Liver (tissue), 7 donors: ENCODE measurements at regions not wholly inside any gene's neighbourhood (a gene's known extent, or its start where the extent isn't known, plus 50 kb on each side); places are given as distances from the start of the nearest gene placed in this dataset.
A peak's percentile ranks its signal among the peaks of the same experiment; 100 is the strongest.
"Not testable (repeated sequence)": the region's sequence is repeated elsewhere in the genome, so short reads cannot be mapped to it uniquely, and the experiment has no call there.

Source experiments
- DNase-seq: peaks from one replicate; pipeline ENCODE4 v3.0.0-alpha.2; 2017; ENCODE audit warnings: low spot score
- H3K27ac ChIP-seq, 2 donors: one replicate each; pipeline ENCODE4 v1.7.0; 2013; ENCODE audit warnings: inconsistent platforms in 2 of 2, low read length in 2 of 2, control low read depth in 1 of 2, low read depth in 1 of 2, mild to moderate bottlenecking in 1 of 2
- H3K27me3 ChIP-seq, 4 donors: one replicate each; pipeline versions ENCODE4 v1.6.1 to v1.7.0; 2013; ENCODE audit warnings: low read length in 3 of 4, inconsistent platforms in 1 of 4, mild to moderate bottlenecking in 1 of 4, moderate library complexity in 1 of 4; ENCODE audit not compliant: control insufficient read depth in 4 of 4, insufficient read depth in 4 of 4
- H3K36me3 ChIP-seq, 4 donors: one replicate each; pipeline versions ENCODE4 v1.6.1 to v1.7.0; 2013; ENCODE audit warnings: low read length in 3 of 4, mild to moderate bottlenecking in 3 of 4, low read depth in 1 of 4, moderate library complexity in 1 of 4; ENCODE audit not compliant: control insufficient read depth in 4 of 4, insufficient read depth in 3 of 4
- H3K4me1 ChIP-seq, 4 donors: one replicate each; pipeline versions ENCODE4 v1.6.1 to v1.7.0; 2013; ENCODE audit warnings: low read length in 3 of 4, mild to moderate bottlenecking in 3 of 4, moderate library complexity in 1 of 4; ENCODE audit not compliant: control insufficient read depth in 4 of 4, insufficient read depth in 4 of 4
- H3K4me3 ChIP-seq, 3 donors: one replicate each; pipeline versions ENCODE4 v1.6.1 to v1.7.0; 2013; ENCODE audit warnings: low read length in 3 of 3, control low read depth in 1 of 3, low read depth in 1 of 3, mild to moderate bottlenecking in 1 of 3
- H3K9ac ChIP-seq, 2 donors: one replicate each; pipeline ENCODE4 v1.7.0; 2013; ENCODE audit warnings: low read length in 2 of 2, mild to moderate bottlenecking in 2 of 2, moderate library complexity in 2 of 2, control low read depth in 1 of 2, low read depth in 1 of 2
- H3K9me3 ChIP-seq, 4 donors: one replicate each; pipeline versions ENCODE4 v1.6.1 to v1.7.0; 2013; ENCODE audit warnings: low read length in 3 of 4; ENCODE audit not compliant: control insufficient read depth in 4 of 4
- NR2F2 ChIP-seq: IDR thresholded peaks from 2 replicates; pipeline ENCODE4 v1.6.1; 2016; ENCODE audit warnings: antibody characterized with exemption
- WGBS: extraction: QIAGEN DNeasy Blood & Tissue Kit; methylation state at CpG from one replicate; pipeline ENCODE4 v1.1.7; 2013; 5-methylcytosine and 5-hydroxymethylcytosine counted together
- donor health status: healthy.
- donor health status: healthy.
- donor health status: healthy.
- donor health status: healthy.

GRCh38 chr16:29220647-29221191 lies 185.8 kb downstream of the NPIPB11 start:
- not testable (repeated sequence) for DNase-seq, H3K36me3 ChIP-seq, H3K27me3 ChIP-seq, H3K9me3 ChIP-seq, H3K4me3 ChIP-seq, H3K4me1 ChIP-seq, H3K9ac ChIP-seq
- H3K27ac ChIP-seq, result peak overlapping the region in 1 of 2 donors; percentile 28
- 81% methylated on average over 30 of the region's 36 CpGs for WGBS

- 90% methylated on average over 24 of the region's 24 CpGs for WGBS
- H3K4me1 ChIP-seq, H3K4me3 ChIP-seq, DNase-seq, H3K9ac ChIP-seq, H3K9me3 ChIP-seq, H3K27me3 ChIP-seq, H3K36me3 ChIP-seq: not testable (repeated sequence)
- peak overlapping the region in 1 of 2 donors; percentile 28 for H3K27ac ChIP-seq
- peak; percentile 13 for TF ChIP-seq NR2F2
Observed at GRCh38 chr16:29219966-29220646, 186.4 kb downstream of the NPIPB11 start.

GRCh38 chr16:29219562-29219961 lies 186.9 kb downstream of the NPIPB11 start:
- not testable (repeated sequence) for H3K27ac ChIP-seq, H3K9ac ChIP-seq, H3K36me3 ChIP-seq, DNase-seq, H3K4me3 ChIP-seq, H3K27me3 ChIP-seq, H3K4me1 ChIP-seq, H3K9me3 ChIP-seq
- 96% methylated on average over 16 of the region's 16 CpGs for WGBS

GRCh38 chr16:29218649-29219048 lies 187.9 kb downstream of the NPIPB11 start:
- not testable (repeated sequence) for H3K9me3 ChIP-seq, H3K4me3 ChIP-seq, H3K36me3 ChIP-seq, H3K27ac ChIP-seq, H3K27me3 ChIP-seq, H3K9ac ChIP-seq, H3K4me1 ChIP-seq, DNase-seq
- WGBS, result 95% methylated on average over 24 of the region's 26 CpGs

GRCh38 chr16:29218171-29218570 lies 188.3 kb downstream of the NPIPB11 start:
- WGBS, result 95% methylated on average over 10 of the region's 16 CpGs
- H3K9me3 ChIP-seq, H3K4me3 ChIP-seq, H3K27me3 ChIP-seq, H3K4me1 ChIP-seq, DNase-seq, H3K27ac ChIP-seq, H3K36me3 ChIP-seq, H3K9ac ChIP-seq: not testable (repeated sequence)

- 92% methylated on average over 14 of the region's 16 CpGs for WGBS
- not testable (repeated sequence) for H3K9me3 ChIP-seq, H3K4me3 ChIP-seq, H3K27ac ChIP-seq, DNase-seq, H3K4me1 ChIP-seq, H3K27me3 ChIP-seq, H3K9ac ChIP-seq, H3K36me3 ChIP-seq
Observed at GRCh38 chr16:29217752-29218126, 188.8 kb downstream of the NPIPB11 start.

GRCh38 chr16:29217104-29217751 lies 189.3 kb downstream of the NPIPB11 start:
- H3K27me3 ChIP-seq, DNase-seq, H3K4me1 ChIP-seq, H3K36me3 ChIP-seq, H3K9me3 ChIP-seq, H3K4me3 ChIP-seq, H3K9ac ChIP-seq, H3K27ac ChIP-seq: not testable (repeated sequence)
- 96% methylated on average over 22 of the region's 22 CpGs for WGBS

GRCh38 chr16:29213770-29214169 lies 192.7 kb downstream of the NPIPB11 start:
- not testable (repeated sequence) for DNase-seq, H3K9me3 ChIP-seq, H3K9ac ChIP-seq, H3K4me3 ChIP-seq, H3K27me3 ChIP-seq, H3K36me3 ChIP-seq, H3K27ac ChIP-seq, H3K4me1 ChIP-seq
- WGBS, result 88% methylated on average over 3 of the region's 3 CpGs
